GM19043 (cell line): ENCODE measurements at regions not wholly inside any gene's neighbourhood (a gene's known extent, or its start where the extent isn't known, plus 50 kb on each side); places are given as distances from the start of the nearest gene placed in this dataset.
"Not testable (repeated sequence)": the region's sequence is repeated elsewhere in the genome, so short reads cannot be mapped to it uniquely, and the experiment has no call there.

ENCODE experiments used
- ATAC-seq: cut with Tn5 transposase; IDR thresholded peaks from one replicate; pipeline ENCODE4 v1.9.1; 2021; ENCODE audit warnings: low read depth; ENCODE audit not compliant: unreplicated experiment

DNA sequence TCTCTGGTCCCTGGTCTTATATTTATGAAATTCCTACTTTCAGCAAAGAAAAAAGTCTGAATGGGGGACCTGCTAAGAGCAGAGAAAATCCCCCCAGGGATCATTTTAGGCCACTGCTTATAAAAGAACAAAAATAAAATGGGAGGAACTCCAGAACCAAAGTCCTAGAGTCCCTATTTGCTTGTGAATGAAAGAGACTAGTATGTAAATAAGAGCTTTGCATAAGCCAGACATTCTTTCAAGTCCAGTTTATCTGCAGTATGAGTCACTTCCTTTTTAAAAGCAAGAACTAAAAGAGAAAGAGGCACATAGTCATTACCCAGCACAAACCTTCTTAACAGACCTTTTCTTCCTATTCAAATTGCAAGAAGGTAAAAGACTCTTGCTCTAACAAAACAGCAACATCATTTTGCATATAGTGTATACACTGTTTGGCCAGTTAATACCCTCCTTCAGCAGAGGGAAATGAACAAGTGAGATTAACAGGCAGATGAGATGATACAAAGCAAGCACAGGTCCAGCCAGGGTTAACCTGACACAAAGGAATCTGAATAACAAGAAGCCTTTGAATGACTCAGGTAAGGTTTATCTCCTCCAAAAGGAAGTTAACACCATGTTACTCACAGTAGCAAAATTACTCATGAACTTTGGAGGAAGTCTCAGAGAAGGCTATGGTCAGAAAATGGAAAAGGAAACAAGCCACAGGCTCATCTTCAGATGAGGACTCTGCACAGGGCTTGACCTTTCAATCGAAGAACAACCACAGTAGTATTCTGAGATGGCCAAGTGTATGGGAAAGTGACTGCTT lies 87.3 kb downstream of the PHLDA1 start:
- ATAC-seq, result peak; percentile 90

DNA sequence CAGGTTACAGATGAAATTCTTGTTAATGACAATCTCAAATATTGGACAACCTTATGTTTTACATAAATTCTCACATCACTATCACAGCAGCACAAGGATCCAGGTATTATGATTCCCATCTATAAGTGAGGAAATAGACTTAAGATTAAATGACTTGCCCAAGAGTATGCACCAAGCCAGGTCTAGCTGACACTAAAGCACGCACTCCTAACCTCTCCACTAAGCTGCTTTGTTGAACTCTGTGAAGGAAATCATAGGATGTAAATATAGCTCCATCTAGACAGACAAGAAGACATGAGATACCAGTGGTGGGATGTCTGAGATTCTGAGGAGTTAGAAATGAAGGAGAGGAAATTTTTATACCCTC lies 87.9 kb downstream of the PHLDA1 start:
- ATAC-seq, result no peak

DNA sequence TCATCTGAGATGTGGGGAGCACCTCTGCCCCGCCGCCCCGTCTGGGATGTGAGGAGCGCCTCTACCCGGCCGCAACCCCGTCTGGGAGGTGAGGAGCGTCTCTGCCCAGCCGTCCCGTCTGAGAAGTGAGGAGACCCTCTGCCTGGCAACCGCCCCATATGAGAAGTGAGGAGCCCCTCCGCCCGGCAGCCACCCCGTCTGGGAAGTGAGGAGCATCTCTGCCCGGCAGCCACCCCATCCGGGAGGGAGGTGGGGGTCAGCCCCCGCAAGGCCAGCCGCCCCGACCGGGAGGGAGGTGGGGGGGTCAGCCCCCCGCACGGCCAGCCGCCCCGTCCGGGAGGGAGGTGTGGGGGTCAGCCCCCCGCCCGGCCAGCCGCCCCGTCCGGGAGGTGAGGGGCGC lies 89.9 kb downstream of the PHLDA1 start:
- not testable (repeated sequence) for ATAC-seq

DNA sequence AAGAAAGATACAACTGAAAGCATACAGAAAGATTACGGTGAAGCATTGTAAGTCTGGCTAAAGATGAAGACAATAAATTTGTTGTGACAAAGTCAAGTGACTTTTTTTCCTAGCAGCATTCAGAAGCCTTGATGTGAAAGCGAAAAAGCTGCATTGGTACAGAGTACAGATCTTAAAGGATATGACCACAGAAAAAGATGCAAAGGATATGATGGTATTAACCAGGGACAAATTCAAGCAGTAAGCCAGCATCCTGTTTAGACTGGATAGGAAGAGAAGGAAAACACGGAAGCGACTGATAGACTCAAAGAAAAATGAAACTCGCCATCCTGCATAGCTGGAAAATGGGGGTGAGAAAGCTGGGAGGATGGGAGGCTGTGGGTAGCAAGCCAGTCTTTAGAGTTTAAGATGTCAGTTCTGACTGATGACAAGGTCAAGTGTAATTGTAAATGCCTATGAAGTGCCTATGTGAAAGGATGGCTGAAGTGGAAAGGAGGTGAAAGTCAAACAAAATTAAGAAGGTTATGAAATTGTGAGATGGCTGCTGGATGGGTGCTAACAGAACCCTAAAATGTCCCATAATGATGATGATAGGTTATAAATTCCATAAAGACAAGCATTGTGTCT lies 92.4 kb downstream of the PHLDA1 start:
- ATAC-seq, result no peak

DNA sequence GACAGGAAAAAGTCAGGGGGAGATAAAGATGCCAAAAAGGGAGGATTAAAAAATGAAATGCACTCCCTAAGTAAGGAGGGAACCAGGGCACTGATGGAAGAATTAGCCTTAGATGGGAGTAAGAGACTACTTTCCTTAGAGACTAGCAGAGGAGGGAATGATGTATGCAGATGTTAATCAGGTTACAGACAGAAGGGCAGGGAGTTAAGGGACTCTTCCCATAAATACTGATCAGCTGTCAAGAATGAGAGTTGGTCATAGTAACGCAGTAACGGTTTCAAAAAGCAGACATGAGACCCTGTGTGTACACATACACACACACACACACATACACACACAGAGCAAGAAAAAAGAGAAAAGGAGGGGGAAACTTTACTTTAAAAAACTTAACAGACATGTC lies 93.4 kb downstream of the PHLDA1 start:
- ATAC-seq, result no peak

DNA sequence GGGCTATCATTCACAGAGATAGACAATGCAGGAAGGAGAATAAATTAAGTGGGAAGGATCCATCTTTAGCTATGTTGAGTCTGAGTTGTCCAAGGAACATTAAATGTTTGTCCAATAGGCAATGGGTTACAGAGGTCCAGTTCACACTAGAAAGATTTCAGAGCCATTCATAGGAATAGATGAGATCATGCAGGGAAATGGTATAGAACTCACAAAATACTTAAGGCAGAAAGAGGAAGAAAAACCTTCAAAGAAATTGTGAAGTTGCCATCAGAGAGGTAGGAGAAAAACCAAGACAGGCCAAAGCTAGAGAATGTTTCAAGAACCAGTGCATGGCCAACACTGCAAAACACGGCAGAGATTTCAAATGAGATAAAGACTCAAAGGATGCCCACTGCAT lies 94.1 kb downstream of the PHLDA1 start:
- ATAC-seq, result no peak

DNA sequence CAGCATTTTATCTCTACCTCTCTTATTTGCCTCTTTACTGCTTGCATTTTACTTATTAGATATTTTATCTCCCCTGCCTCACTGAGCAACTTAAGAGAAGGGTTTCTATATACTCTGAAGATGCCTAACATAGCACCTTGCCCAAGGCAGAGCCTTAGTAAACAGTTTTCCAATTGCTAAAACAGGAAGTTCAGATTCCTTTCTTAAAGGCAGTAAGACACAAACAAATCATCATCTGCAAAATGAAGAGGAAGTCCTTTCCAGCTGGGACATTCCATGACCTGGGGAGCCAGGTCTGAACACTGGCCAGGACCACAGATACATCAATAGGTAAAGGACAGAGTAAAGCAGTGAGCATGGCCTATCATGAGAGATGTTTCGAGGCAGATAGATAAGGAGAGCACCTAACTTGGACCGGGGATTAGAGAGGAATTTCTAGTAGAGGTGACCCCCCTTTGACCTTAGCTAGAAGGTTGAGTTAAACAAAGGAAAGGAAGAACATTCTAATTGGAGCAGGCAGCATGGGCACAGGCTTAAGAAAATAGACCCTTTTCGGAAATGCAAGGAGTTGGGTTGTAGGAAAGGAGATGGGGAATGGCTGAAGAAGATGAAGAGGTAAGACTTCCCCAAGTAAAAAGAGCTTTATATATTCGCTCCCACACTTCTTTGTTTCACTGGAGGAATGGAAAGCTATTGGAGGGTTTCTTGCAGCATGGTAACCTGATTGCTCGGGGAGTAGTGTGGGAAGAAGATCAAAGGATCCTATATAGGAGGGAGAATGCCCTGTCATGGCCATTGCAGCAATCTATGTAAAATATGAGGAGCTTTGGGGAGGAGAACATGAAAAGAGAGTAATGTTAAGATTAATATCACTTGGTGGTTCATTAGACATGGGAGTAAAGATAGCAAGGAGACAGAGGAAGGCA lies 94.8 kb downstream of the PHLDA1 start:
- no peak for ATAC-seq

DNA sequence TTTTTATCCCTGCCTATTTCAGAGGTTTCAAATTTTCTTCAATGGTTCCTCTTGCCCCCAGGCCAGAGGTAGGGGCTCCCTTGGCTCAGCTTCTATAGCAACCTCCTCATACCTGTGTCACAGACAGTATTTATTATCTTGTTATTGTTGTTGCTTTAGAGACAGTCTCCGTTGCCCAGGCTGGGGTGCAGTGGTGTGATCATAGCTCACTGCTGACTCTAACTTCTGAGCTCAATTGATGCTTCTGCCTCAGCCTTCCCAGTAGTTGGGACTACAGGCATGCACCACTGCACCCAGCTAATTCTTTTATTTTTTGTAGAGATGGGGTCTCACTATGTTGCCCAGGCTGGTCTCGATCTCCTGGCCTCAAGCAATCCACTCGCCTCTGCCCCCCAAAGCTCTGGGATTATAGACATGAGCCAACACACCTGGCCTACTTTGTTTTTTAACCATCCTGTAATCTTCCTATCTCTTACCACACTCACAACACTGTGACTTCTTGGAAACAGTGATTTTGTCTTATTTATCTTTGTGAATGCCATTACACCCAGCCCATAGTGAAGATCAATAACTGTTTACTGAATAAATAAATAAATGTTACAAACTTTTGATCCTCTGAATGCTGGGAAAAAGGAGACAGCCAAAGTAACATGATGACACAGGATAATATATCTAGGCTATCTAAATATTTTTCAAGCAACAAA lies 95.9 kb downstream of the PHLDA1 start:
- no peak for ATAC-seq

DNA sequence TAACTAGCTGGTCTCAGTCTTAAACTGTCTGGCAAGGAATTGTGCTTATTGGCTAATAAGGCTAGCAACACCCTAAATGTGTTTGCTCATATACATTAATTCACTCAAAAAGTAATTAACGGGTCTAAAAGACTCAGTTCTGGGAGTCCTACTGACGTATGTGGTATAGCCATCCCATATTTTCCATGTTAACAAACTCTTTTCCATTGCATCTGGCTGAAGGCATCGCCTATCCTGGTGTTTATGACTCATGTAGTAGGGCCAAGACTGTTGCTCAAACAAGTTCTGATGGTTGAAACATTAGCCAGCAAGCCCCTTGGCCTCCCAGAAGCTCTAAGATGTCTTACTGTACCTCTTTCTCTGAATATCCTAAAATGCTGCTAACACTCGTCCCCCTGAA lies 98.5 kb downstream of the PHLDA1 start:
- ATAC-seq, result no peak

DNA sequence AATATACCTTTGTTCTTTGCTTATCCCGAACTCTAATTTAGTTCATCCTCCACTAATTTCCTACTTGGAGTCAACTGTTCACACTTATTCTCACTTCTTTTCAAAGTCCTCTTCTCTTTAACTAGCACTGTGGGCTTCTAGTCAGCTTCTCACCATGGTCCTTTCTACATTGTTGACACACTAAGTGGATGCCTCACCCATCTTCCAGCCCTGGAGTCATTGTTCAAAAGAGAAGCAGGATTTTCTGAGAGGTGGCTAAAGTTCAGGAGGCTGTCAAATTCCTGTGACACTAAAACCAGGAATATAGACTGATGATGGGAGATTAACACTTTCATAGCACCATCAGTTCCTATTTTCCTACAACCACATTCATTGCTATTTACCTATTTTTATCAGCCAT lies 99.3 kb downstream of the PHLDA1 start:
- ATAC-seq, result no peak

DNA sequence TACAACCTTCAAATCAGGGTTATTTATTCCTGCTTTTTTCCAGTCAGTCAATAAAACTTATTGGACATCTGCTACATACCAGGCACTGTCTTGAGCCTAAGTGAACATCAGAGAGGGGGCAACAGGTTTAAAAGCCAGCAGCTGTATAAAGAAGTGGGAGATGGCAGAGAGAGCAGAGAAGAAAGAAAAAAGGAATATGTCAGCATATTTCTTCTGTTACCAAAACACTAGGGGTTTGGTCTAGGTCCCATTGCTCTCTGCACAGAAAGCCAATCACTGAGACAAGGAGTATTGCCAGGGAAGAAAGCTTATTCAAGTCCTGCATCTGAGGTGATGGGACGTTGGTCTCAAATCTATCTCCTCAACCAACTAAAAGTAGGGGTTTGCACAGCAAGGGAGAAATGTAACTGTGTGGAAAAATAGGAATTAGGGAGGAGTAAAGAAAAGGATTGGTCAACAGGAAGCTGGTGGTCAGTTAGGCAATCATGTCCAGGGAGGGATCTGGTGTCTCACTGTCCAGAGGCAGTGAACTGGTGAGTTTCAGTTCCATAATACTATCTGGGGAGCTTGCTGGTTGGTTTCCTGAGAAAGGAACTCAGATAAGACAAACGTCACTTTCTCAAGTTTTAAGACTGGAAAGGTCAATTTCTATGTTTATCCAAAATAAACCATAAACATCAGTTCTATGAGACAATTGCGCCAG lies 107.5 kb downstream of the PHLDA1 start:
- ATAC-seq, result no peak

DNA sequence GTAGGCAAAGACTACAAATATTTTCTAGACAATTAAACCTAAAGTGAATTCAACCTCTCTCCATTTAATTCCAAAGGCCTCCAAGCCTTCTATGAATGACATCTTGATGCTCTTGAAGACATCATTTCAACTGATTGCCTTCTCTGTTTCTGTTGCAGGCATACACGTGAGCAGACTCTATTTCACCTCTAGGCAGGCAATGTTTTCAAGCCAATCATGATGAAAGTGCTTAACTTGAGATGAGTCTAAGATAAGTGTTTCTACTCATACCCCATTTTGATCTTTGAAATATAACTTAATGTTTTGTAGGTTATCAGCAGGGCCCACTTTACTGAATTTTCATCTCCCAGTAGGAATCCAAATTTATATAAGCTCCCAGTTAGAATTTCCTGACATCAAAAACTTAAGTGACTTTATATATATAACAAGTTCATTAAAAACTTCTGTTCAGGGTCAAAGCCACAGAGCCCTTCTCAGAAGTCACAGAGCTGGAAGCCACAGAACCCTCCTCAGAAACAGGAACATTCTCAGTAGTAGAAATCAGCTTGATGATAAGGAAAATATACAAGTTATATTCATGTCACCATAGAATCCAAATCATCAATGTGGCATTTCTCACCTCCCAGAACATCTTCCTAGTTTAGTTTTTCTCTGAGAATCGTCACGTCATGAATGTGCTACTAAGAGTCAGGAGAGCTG lies 108.5 kb downstream of the PHLDA1 start:
- ATAC-seq, result no peak

DNA sequence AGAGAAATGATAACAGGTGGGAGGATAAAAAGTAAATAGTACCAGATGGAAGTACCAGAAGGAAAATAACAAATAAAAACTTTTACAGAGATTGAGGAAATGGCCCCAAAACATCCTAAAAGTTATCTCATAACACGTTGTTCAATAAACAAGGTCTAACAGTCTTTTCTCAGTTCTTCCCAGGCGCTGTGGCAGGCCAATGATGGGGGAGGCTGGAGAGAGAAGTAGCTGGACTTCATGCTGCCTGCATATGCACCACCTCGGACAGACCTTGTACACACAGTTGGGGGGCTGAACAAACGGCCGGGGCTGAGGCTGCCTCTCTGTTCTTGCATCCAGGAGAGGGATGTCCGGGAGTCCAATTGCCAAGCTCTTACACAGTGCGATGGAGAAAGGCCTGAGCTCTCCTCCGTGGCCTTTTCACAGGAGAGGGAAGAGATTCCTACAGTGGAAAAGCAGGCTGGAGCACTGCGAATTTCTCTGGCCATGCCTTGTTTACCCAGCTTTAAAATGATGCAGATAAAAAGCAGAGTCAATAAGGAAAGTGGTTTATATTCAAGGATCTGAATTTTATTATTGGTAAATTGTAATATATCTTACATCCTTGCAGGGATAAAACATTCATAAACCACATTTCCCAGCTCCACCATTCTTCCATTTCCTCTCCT lies 109.8 kb downstream of the PHLDA1 start:
- no peak for ATAC-seq

DNA sequence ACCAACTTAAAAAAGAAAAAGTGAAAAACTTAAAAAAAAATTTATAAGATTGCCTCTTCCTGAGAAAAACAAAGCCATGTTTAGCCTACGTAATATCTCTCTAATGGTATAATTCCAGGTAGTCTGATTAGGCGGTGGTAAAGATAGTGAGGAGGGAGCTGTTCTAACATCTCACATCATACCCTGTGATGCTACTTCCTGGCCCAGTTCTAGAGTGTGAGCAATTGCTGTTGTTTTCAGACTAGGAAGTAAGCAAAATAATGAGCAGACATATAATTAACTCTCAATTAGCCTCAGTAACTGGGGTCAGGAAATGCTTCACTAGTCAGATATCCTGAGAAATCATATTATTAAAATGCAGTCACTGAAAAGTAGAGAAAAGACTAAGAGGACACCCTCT lies 113.9 kb downstream of the PHLDA1 start:
- no peak for ATAC-seq

DNA sequence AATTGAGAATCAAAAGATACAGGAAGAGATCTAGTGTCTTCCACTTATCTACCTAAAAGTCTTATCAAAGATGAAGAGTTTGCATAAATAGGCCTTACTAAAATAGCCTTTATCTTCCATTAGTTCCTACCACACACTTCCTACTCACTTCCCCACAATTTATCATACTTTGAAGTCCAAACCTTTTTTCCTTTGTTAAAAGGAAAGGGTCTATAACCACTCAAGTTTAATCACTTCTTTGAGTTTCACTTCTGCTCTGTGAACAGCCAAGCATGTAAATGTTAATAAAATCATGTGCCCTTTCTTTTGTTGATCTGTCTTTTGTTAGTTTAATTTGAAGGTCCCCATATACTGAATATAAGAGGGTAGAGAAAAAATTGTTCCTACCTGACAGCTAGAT lies 114.5 kb downstream of the PHLDA1 start:
- ATAC-seq, result peak; percentile 87

DNA sequence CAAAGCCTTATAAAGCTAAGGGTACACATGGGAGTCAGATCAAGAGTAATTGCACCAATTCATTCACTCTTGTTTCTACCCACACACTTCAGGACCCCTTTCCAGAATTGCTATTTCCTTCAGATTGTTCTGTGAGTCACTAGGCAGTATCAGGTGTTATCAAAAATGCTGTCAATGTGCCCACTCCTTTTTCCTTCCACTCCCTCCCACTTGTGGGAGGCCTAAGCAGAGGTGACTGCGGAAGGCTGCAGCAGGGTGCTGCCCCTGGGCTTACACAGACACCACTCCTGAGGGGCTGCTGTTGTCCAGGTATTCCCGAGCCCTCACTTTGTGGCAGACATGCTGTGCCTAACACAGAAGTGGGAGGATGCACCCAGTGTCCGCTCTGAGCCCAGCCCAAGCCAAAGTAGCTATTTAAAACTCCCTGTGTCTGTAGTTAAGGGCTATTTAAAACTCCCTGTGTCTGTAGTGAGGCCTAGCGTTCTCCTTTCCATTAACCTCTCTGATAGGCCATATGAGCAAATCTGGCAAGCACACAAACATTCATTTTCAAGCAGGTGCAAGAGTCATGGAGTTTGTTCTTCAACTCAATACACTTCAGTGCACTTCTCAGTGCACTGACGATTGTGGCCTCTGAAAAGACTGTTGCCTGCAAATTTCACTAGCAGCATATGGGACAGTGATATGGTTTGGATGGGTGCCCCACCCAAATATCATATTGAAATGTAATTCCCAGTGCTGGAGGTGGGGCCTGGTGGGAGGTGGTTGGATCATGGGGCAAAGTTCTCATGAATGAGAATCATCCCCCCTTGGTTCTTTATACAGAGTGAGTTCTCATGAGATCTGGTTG lies 117.8 kb downstream of the PHLDA1 start:
- no peak for ATAC-seq

DNA sequence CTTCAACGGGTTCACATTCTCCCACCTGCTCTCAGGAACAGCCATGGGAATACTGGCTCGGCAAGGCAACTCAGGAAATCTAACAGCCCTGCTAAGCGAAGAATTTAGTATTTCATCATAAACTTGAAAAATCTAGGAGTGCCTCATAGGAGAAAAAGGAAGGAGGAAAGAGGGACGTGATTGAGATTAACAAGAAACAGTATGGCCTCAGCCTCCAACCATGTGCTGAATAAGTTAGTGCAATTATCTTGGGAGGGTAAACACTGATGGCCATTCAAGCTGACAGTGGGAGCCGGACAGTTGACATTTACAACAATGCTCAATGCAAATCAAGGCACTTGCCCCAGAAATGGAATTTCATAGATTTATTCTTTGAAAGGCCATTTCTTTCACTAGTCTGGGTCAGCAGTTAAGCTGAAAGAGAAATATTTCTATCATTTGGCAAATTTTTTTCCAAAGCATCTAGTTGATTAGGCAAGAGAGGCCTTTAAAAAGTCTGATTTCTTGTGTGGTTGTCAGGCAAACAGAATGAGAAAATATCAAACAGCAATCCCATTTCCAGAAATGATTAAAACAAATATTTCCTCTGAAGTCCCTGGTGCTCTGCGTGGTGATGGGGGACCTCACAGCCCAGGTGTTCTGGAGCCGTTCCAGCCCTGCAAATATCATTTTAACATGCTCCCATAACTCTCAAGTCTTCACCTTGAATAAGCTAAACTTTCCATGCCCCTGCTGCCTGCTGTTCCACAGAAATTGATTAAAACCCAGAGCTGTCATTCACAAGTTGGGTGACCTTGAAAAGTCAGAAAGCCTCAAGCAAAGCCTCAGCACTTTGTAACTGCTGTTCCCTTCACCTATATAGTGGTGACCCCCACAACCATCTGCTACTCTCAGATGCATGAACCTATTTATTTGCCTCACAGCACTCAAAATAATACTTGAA lies 121.6 kb downstream of the PHLDA1 start:
- ATAC-seq, result no peak
